Activated CD4-positive, alpha-beta T cell treated with anti-CD3 and anti-CD28 coated beads, Interleukin-2, amount 50 U/mL, for 48 hours (primary cell): ENCODE measurements at regions not wholly inside any gene's neighbourhood (a gene's known extent, or its start where the extent isn't known, plus 50 kb on each side); places are given as distances from the start of the nearest gene placed in this dataset.
"Not testable (repeated sequence)": the region's sequence is repeated elsewhere in the genome, so short reads cannot be mapped to it uniquely, and the experiment has no call there.

Source experiments
- DNase-seq, 2 experiments: peaks; one replicate each; pipeline ENCODE4 v3.0.0-alpha.2; 2020

DNA sequence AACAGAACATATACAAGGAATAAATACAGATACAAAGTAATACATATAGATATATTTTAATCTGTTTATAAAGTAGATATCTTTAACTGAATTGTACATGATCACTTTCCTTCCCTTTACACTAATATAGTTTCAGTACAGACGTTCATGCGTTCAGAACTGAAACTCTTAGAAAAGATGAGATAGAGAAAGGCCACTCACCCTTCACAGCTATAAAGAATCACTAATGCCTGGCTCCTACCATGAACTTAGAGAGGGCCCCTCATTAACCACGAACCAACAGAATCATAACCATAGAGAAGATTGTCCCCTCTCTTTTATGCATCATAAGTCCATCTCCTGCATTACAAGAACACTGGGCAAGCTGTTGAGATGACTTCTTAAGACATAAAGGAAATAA lies 399.0 kb downstream of the COG6 start:
- not testable (repeated sequence) for DNase-seq

DNA sequence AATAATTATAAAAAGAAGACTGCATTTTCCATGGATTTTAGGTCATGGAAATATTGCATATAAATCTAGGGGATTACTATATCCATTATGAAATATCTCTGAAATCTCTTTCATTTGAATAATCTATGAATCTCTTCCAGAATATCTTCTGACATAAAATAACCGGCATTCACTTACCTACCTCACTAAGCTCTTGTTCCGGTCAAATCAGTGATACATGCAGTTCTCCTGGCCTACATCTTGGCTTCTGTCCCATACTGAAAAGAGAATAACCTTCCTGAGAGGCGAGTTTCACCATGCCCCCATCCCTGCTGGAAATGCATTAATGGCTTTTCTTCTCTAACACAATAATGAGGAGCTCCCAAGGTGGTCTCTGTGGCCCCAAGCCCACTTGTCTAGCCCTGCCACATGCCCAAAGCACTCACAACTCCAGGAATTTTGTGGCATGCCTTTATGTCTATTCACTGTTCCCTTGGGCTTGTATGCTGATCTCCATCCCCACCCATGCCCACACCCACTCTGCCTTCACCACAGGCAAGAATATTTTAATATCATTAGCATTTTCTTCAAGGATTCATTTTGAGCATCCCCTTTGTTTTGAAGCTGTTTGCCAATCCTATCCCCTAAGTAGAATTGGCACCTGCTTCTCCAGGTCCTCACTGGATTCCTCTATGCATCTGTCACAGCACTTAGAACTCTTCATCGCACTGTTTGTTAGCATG lies 401.6 kb downstream of the COG6 start:
- DNase-seq, result no peak

DNA sequence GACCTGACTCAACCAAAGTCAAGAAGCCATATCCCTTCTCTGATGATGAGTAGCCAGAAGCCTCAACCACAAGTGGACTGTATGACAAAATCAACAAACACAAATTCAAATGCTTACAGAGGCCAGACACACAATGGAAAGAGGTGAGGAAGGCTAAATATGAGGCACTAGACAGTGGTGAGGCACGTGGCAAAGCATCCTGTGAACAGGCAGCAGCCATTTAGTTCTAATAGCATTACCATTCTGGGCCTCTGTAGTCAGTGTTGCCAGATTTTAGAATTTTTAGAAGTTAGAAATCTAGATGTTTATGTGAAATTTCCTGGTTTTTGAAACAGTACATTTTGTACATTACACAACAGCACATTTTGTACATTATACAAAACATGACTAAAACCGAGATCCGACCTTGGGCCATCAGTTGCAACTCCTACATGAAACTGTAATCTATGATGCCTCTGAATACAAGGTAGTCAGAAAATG lies 403.3 kb downstream of the COG6 start:
- DNase-seq, result no peak

DNA sequence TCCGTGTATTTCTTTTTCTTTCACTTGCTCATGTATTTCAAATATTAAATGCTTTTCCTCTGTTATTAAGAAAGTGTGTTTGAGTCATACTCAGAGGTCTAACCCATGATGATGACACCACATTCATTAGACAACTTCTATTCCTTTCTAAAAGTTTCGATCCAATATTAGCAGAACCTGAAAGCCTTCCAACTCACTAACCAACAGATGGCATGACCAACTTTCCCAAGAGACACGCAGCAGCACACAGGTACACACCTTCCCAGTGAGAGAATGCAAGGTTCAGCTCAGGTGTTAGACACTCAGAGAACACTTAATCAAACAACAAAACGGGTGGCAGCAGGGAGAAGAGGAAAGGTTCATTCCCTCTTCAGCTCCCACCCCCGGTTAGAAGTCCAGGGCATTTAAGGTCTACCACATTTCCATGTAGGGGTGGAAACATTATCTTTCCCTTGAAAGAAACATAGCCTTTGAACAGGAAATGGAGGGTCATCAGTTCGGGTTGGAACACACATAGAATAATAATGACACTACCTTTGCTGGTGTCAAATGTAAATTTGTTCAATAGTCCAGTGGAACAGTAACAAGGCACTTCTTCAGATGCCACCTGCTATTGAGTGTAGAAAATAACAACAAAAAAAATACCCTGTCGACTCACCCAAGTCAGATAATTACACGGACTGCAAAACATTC lies 404.2 kb downstream of the COG6 start:
- no peak for DNase-seq

DNA sequence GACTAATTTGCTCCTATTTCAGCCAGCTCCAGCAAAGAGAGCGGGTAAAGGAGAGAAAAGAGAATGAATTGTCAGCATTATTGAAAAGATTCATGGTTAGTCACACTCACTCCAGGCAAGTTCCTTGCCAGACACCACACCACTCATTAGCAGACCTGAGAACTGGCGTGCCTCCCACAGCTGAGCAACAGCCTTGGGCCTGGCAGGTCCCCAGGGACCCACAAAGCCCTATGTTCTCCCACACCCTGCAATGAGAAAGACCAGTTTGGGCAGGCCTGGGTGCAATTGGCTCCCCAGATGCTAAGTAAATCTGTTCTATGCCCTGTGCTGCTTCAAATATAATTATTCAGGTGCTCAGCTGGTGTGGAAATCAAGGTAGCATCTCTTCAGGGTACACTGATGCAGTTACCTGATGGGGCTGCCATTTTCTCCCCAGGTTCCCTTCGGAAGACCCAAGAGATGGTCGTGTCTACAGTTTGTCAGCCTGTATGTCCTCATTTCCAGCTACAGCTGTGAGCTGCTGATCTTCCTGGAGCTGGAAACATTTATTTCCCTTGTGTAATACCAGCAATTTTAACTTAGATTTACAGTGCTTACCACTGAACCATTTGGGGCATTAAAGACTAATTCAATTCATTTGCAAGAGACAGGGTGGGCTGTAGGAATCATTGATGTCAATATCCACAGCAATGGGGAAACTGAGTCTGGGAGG lies 405.0 kb downstream of the COG6 start:
- peak; percentile 66 to 78 for DNase-seq

DNA sequence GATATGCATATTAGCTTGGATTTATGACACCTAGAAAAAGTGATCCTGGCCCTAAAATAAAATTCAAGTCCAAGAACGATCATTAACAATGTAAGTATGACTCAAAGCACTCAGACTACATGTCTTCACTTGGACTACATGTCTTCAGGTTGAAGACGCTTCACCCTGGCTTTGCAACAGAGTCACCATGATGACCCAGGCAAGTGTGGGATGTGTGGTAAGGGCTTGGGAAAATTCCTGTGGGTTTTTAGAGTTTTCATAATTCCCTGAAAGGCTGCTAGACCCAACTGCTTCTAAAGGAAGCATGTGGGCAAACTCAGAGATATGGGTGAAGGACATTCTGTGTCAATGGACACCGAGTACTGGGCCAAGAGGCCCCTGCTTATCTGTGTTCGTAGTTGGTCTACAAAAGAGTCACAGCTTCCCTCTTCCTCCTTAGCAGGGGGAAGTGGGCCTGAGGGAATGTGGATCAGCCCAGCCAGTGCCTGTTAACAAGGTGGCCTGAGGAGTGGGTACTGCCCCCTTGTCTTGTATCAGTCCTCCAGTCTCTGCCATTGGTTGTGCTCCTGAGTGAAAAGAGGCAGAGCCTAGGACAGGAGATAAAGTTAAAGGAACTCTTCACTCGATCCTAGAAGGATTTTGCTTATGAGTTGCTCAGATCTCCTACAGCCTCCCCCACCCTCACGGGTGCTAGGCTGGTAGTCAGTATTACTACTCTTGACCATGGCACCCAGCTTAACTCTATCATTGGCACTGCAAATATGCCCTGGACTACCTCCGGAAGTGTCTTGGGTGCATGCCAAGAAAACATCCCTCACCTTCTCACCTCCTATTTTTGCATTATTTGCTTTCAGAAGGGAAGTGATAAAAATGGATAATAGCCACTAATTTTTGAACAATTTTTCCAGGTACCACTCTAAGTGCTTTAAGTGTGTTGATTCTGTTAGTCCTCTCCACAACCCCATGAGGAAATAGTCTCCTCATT lies 406.3 kb downstream of the COG6 start:
- DNase-seq, result no peak

DNA sequence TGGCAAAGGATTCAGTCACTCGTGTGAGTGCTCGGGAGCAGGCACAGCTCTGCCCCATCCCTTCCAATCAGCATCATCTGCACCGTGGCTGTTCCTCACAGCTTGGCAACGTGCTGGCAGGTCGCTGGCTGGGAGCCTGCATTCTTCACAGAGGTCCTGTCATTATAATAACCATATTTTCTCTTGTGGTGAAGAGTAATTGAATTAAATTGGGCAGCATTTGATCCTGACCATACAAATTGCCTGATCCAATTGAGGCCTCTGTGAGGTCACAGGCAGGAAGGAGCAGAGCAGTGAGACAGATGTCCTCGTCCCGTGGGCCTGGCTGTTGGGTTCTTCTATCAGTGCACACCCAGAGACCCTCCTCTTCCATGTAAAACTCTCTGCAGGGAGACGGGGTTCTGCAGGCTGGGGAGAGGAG lies 407.8 kb downstream of the COG6 start:
- DNase-seq, result no peak

DNA sequence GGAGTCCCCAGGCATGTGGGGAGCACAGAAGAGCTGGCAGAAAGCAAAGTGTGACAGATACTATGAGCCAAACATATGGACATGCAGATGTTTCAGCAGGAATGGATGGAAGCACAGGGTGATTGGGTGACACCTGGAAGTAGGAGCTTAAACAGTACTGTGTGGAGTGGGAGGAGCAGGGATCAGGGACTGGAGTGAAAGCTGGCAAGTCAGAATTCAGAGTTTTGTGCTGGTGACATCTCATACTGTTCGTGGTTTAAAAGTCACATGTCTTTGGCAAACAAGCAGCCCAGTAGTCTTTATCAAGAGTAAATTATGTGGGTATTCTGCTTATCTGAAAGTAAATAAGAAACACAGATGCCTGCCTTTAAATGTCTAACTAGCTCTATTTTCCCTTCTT lies 408.2 kb downstream of the COG6 start:
- DNase-seq, result no peak

DNA sequence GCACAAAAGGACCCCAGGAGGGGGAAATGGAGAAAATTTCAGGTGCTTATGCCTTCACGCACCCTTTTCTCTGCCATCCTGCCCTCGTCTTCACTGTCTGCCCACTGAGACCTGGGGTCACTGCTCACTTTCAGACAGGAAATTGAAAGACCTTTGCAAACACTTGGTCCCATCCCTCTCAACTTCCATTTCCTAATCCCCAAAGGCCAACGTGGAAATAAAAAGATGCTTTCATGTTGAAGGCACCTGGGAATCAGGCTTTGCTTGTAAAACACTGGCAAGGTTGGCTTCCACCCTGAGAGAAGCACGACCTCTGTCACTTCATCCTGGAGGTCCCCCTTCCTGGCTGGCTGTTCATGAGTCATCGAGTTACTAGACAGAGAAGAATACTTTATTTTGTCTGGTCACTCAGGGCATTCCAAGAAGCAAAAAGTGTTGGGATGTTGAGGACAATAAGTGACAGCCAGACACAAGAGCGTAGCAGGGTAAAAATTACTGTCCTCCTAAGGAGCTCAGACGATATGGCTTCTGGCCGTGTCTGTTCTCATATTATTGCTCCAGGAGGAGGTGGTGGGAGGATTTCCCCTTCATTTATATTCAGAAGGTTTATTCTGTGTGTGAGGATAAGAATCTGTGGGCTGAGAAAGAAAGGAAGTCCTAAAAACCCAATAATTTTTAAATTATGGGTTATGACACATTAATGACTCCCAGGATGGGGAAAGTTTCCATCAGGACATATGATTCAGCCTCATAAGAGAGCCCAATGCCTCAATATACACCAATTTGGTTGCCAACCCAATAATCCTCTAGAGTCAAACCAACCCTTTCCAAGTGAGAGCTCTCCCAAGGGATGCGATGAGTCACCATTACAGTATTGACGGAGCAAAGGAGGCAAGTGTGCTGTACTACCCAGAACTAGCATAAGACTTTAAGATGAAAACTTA lies 409.0 kb downstream of the COG6 start:
- no peak for DNase-seq

DNA sequence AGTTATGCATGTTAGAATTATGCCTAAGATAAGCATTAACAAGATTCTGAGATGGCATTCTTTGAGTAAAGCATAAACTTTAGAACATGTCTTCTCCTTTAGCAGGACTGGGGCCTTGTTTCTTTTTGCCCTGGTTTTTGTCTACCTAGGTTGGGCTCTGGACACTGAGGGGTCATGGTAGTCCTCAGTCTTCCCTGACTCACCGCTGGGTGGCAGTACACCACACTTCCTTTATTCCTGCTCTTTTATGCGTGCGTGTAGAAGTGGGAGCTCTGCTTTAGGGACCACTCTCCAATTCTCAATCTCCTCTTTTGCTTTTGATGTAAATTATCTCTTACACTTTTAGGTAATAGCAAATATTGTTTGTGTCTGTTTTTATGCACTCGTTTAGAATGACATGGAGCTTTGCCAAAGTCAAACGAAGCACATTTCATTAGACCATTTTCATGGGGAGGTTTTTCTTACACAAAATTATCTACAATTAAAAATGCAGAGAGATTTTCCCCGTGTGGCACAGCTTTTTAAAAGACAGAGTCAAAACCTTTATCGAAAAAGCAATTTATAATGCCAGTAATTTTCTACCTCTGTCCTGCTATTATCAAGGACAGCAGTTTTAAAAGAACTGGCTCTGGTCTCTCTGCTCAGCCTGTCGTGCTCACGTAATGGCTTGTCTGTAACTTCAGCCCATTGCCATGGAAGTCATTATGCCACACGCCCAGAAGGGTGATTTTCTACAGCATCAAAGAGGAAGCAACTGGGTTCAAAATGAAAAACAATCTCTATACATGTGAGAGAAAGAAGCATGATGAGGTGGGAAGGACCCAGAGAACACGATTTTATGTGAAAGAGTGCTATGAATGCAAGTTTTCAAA lies 413.9 kb downstream of the COG6 start:
- DNase-seq, result peak; percentile 77 to 82

DNA sequence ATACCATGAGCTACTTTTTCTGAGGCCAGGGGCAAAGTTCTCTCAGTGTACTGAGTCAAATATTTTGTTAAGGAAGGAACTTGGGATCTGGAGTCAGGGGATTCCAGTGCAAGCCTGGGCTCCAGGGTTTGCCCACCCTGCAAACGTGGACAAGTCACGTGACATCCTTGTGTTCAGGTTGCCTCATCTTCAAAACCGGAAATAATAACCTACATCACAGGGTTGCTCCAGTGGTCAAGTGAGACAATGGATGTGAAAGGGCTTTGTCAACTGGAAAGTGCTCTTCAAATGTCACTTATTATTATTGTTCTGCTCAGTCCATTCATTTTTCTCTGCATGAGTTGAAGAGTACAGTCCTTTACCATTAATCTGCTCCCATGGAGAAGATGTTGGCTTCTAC lies 414.9 kb downstream of the COG6 start:
- DNase-seq, result no peak

DNA sequence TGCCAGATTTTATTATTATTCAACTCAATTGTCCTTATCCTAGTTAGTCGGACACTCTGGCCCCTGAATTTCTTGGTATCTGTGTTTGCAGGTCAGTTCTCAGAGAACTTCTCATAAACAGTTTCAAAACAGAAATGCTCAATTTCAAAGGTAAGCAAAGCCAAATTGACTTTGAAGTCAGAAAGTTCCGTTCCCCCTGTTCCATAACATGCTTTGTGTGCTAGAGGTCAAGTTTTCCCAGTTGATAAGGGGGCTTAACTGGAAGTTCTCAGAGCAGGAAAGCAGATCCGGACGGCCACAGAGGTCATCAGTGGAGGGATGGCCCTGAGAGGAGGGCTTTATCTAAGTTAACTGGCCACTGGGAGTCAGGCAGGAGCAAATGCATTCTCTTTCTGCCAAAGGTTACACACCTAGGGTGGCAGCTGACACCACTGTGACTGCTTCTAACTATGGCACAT lies 417.2 kb downstream of the COG6 start:
- DNase-seq, result no peak

DNA sequence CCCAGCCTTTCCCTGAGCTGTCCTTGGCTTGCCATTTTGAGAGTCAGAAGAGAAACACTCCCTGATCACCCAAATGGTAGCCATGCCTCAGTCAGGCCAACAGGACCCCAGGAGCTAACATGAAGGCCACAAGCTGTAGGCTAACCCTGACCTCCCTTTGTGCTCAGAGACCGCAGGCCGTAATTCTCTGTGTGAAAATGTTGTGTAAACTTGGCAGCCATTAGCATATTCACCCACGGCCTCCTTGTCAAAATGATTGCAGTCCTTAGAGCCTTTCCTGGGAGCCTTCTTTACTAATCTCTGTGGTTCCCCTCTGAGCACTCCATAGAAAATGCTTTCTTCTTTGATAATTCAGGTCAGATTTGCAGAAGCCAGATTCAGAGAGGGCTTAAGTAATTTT lies 418.9 kb downstream of the COG6 start:
- DNase-seq, result no peak

DNA sequence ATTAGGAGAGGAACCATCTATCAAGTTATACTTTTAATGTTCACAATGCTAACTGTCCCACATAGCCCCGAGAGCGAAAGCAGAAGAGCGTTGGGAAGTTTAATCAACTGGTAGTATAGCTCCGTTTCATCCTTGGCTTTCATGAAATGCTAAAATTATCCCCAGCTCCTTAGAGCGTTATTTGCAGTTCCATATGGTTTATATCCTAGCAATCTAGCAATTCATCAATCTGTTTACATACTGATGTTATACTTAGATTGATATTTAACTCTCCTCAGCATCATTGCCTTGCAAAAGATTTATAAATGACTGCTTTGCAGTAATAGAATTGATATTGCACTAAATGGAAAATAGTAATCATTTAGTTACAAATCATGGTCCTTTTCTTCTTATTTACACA lies 419.8 kb downstream of the COG6 start:
- DNase-seq, result no peak

DNA sequence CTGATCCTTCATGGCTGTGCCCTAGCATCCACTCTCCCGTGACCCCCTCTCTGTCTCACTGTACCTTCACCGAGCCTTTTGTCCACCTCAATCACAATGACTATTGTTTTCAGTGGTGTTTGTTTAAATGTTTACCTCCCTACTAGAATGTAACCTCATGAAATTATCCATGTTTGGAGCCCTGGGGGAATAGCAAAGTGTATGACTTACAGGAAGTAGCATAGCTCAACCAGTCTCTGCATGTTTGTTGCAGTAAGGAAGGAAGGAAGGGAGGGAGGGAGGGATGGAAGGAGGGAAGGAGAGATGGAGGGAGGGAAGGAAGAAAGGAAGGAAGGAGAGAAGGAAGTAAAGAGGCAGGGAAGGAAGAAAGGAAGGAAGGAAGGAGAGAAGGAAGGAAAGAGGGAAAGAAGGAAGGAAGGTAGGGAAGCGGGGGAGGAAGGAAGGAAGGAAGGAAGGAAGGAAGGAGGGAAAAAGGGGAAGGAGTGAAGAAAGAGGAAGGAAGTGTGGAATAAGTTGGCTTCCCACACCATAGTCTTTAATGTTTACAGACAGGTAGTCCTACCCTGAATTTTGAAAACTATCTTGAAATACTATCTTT lies 421.4 kb downstream of the COG6 start:
- DNase-seq, result no peak

DNA sequence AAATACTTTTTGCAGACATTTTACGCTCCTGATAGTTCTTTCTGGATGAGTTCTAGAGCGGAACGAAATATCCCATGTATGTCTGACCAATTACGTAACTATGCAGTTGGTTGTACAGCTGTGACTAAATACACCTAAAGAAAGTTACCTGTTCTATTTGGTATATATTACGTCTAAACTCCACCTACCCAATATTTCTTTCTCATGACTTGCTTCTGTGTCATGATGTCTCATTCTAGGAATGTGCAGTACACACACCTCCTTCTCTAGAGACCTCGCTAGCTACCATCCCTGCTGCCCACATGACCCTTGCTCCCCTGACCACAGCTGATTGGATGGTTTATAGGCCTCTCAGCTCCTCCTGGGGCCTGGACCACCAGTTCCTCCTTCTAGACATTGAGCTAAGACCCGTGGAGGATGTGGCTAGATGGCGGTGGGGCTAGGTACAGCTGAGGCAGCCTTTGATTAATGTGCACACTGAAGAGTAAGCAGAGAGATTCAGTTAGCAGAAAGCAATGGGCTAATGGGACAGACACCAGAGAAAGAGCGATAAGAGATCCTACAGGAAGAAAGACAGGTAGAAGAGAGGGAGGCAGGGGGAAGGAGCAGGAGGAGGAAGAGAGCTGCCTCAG lies 422.1 kb downstream of the COG6 start:
- DNase-seq, result no peak

DNA sequence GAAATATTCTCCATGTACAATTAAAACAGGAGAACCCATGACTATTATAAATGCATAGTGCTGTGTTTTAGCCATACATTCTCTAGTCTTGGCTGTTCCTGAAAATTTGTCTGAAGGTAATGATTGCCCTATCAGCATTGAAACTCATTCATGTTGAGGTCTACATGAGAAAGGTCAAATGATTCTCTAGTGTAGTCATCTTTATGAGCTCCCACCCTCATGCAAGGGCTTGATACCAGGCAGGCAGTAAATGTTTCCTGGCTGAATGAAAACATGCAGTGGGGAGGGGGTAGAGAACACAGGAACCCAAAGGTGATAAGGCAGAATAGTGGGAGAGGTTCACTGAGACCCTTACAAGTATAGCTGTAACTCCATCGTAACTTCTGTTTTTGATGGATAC lies 424.3 kb downstream of the COG6 start:
- DNase-seq, result no peak

DNA sequence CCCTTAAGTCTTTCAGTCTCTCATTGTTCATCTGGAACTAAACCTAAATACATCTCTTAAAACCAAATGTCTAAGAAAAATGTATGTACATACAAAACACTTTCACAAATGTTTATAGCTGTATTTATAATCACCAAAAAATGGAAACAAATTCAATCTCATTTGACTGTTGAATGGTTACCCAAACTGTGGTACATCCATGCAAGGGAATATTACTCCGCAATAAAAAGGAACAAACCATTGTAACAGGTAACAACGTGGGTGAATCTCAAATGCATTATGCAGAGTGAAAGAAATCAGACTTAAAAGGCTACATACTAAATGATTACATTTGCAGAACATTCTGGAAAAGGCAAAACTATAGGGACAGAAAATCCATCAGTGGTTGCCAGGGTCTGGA lies 425.2 kb downstream of the COG6 start:
- no peak for DNase-seq

DNA sequence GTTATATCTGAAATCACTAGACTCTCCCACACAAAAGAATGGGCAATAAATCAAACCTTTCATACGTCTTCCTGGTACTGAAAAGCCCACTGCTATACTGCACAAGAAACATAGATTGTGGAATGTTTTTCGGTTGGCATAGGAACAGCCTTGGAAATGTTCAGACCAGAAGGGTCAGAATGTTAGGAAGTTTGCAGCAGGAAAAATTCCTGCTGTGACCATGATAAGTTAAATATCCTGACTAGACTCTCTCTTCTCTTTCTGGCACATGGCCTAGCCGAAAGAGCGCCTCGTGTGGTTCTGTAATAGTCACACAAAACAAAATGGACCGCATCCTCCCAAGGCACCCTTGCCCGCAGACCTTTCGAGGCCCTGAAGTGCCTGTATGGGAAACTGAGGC lies 427.2 kb downstream of the COG6 start:
- no peak for DNase-seq
